ENCODE measurements at regions not wholly inside any gene's neighbourhood (a gene's known extent, or its start where the extent isn't known, plus 50 kb on each side); places are given as distances from the start of the nearest gene placed in this dataset.

- TF ChIP-seq ARID4B (CRISPR knock-in tag; IDR thresholded peaks at IDR 0.05; ENCODE audit: borderline replicate concordance) (no peak), CDX4 (CRISPR knock-in tag; IDR thresholded peaks at IDR 0.05; ENCODE audit: borderline replicate concordance) (no peak), SOX15 (CRISPR knock-in tag; IDR thresholded peaks at IDR 0.05) (no peak), ZNF138 (CRISPR knock-in tag; conservative IDR thresholded peaks at IDR 0.05) (no peak)
- no peak overlapping the region for H3K4me3 Mint-ChIP-seq
- peaks cover under 1% of the 10 kb centered on the region for H3K36me3 Mint-ChIP-seq
- POLR2A ChIA-PET, result no interaction called here
- ATAC-seq (peak; percentile 43), DNase-seq (ENCODE audit: low spot score) (no peak)
- H3K27ac Mint-ChIP-seq, result no peak overlapping the region
- H3K27me3 Mint-ChIP-seq (ENCODE audit: low read depth), result no peaks in the 10 kb centered on the region
- CTCF ChIA-PET, result no interaction called here
- peaks cover 16% of the 10 kb centered on the region for H3K9me3 Mint-ChIP-seq
- H3K4me1 Mint-ChIP-seq, result peaks cover 9% of the 10 kb centered on the region
Measured at GRCh38 chr5:63854076-63854475, 108.2 kb downstream of the HTR1A start.

GRCh38 chr5:63843190-63843589 is 119.1 kb downstream of the HTR1A start:
- Mint-ChIP-seq H3K36me3 (0 out of 2 replicates have a peak, but pooled peaks cover 4% of the 10 kb centered on the region), H3K27me3 (ENCODE audit: low read depth) (no peaks in the 10 kb centered on the region), H3K9me3 (peaks cover 4% of the 10 kb centered on the region; the same call in 1 of the 2 replicates), H3K4me1 (peaks cover 3% of the 10 kb centered on the region), H3K27ac (no peak overlapping the region), H3K4me3 (no peak overlapping the region)
- no peak for DNase-seq (ENCODE audit: low spot score)
- no peak for TF ChIP-seq SP1 (CRISPR knock-in tag; conservative IDR thresholded peaks at IDR 0.05)
- TF ChIP-seq ZNF396 (CRISPR knock-in tag; IDR thresholded peaks at IDR 0.05; ENCODE audit: borderline replicate concordance), result no peak
- TF ChIP-seq CTCF (IDR thresholded peaks at IDR 0.05), result no peak
- TF ChIP-seq ZNF121 (CRISPR knock-in tag; IDR thresholded peaks at IDR 0.05), result no peak
- TF ChIP-seq NFATC4 (CRISPR knock-in tag; IDR thresholded peaks at IDR 0.05), result no peak
- no peak for TF ChIP-seq JAZF1 (CRISPR knock-in tag; IDR thresholded peaks at IDR 0.05)
- TF ChIP-seq PREB (CRISPR knock-in tag; IDR thresholded peaks at IDR 0.05; ENCODE audit: borderline replicate concordance), result no peak
- no peak for TF ChIP-seq NR2C2 (CRISPR knock-in tag; IDR thresholded peaks at IDR 0.05)
- TF ChIP-seq IRF2 (CRISPR knock-in tag; IDR thresholded peaks at IDR 0.05; ENCODE audit: borderline replicate concordance, low read depth), result no peak
- TF ChIP-seq FOXP1 (CRISPR knock-in tag; IDR thresholded peaks at IDR 0.05; ENCODE audit: borderline replicate concordance), result no peak
- TF ChIP-seq ZNF512 (CRISPR knock-in tag; IDR thresholded peaks at IDR 0.05; ENCODE audit: borderline replicate concordance), result no peak
- no peak for TF ChIP-seq CBFB (CRISPR knock-in tag; IDR thresholded peaks at IDR 0.05; ENCODE audit: low read depth)
- no peak for TF ChIP-seq JUN (CRISPR knock-in tag; IDR thresholded peaks at IDR 0.05)
- no peak for TF ChIP-seq NR1H2 (CRISPR knock-in tag; IDR thresholded peaks at IDR 0.05)
- TF ChIP-seq ZNF263 (CRISPR knock-in tag; IDR thresholded peaks at IDR 0.05; ENCODE audit: low read depth), result no peak
- ChIA-PET CTCF (no interaction called here), POLR2A (no interaction called here)
- ATAC-seq, result no peak
